Heart left ventricle (tissue), 13 donors: ENCODE measurements at regions not wholly inside any gene's neighbourhood (a gene's known extent, or its start where the extent isn't known, plus 50 kb on each side); places are given as distances from the start of the nearest gene placed in this dataset.
"Not testable (repeated sequence)": the region's sequence is repeated elsewhere in the genome, so short reads cannot be mapped to it uniquely, and the experiment has no call there.

Source experiments
- CTCF ChIP-seq, 12 donors: fragments of 200-600 bp; sonication (generic) in 4 of 12; IDR thresholded peaks; one replicate each; pipeline versions ENCODE4 v1.5.0 to v1.8.0; 2018 to 2022; ENCODE audit warnings: antibody characterized with exemption in 12 of 12, mild to moderate bottlenecking in 5 of 12
- POLR2A ChIP-seq, 2 donors: fragments of 450-650 bp; IDR thresholded peaks; one replicate each; pipeline ENCODE4 v1.6.1; 2017; ENCODE audit warnings: antibody characterized with exemption in 2 of 2, mild to moderate bottlenecking in 2 of 2, moderate library complexity in 2 of 2
- donor health status: ischemic (EF 13 %, LVEDD 7.1; RV severe dilation, severe dysfunction).
- donor health status: DM: no; HTN: yes; CAD: no.
- donor health status: DM: no; HTN: no; CAD: no.
- donor health status: ischemic (EF 25% LVEDD 6.9; RV normal size, moderate dysfunction).
- donor health status: ischemic (EF 25% LVEDD 5.7; RV mildly dilated, moderate dysfunction).
- donor health status: ischemic (EF 35%, LVEDD 5.7; RV mildly dilated, moderate dysfunction).
- donor health status: nonischemic (EF 11% LVEDD 7.7; RV severe dilation, severe dysfunction).
- donor health status: DM: yes; HTN: yes; CAD: no.
- donor health status: PGD.
- donor health status: ischemic (EF 29% LVEDD 5.4; RV normal size, mild dysfunction).
- donor health status: nonischemic (EF 23%, LVEDD 6.1; RV moderate dilation, normal function).

GRCh38 chr12:18840997-18841396 is 103.1 kb downstream of the CAPZA3 start:
- TF ChIP-seq CTCF, POLR2A (IDR thresholded peaks at IDR 0.05): not testable (repeated sequence)
